IMR-90 (cell line): ENCODE measurements at regions not wholly inside any gene's neighbourhood (a gene's known extent, or its start where the extent isn't known, plus 50 kb on each side); places are given as distances from the start of the nearest gene placed in this dataset.
"Not testable (repeated sequence)": the region's sequence is repeated elsewhere in the genome, so short reads cannot be mapped to it uniquely, and the experiment has no call there.

ENCODE experiments used
- ATAC-seq: fragments of 200-7000 bp; cut with Tn5 transposase; 2 replicates; pipeline ENCODE4 v1.9.1; 2020; ENCODE audit warnings: low read depth, mild to moderate bottlenecking, moderate library complexity
- BruUV-seq: library from RNA; stranded (reverse); fragments of 400-500 nt; replicated peaks from 2 replicates; lab custom pipeline; 2021; lab: Mats Ljungman, UMichigan
- CTCF ChIA-PET: fragments of 300-600 bp; formaldehyde crosslinking; extraction: SDS; loops from one replicate; lab custom pipeline; 2021; ENCODE audit warnings: antibody characterized with exemption; lab: Yijun Ruan, JAX
- POLR2A ChIA-PET: fragments of 300-600 bp; sonication (Branson Sonifier 250); formaldehyde crosslinking; loops from one replicate; lab custom pipeline; 2022; ENCODE audit warnings: antibody characterized with exemption; ENCODE audit not compliant: unreplicated experiment; lab: Charles Lee
- DNase-seq: peaks from one replicate; pipeline ENCODE4 v3.0.0; 2013
- H2AFZ ChIP-seq: replicated peaks from 2 replicates; pipeline ENCODE3; 2013; ENCODE audit warnings: low read length, mild to moderate bottlenecking; ENCODE audit not compliant: poor library complexity
- H2AK5ac ChIP-seq: 2 replicates; pipeline ENCODE4 v1.6.1; 2013; ENCODE audit warnings: low read depth, low read length, inconsistent platforms
- H2AK9ac ChIP-seq: replicated peaks from 2 replicates; pipeline ENCODE3; 2013; ENCODE audit warnings: mild to moderate bottlenecking, low read depth, low read length, moderate library complexity; ENCODE audit not compliant: poor library complexity
- H2BK120ac ChIP-seq: 2 replicates; pipeline ENCODE4 v1.6.1; 2013; ENCODE audit warnings: low read depth, low read length, inconsistent platforms
- H2BK15ac ChIP-seq: 3 replicates; pipeline ENCODE4 v1.6.1; 2013; ENCODE audit warnings: low read depth, low read length, inconsistent platforms
- H2BK20ac ChIP-seq: 2 replicates; pipeline ENCODE4 v1.6.1; 2013; ENCODE audit warnings: low read depth, mild to moderate bottlenecking, inconsistent platforms, low read length, moderate library complexity
- H2BK5ac ChIP-seq: 2 replicates; pipeline ENCODE4 v1.6.1; 2013; ENCODE audit warnings: mild to moderate bottlenecking, low read depth, low read length, inconsistent platforms; ENCODE audit not compliant: poor library complexity, severe bottlenecking
- H3K14ac ChIP-seq: replicated peaks from 2 replicates; pipeline ENCODE4 v1.6.1; 2013; ENCODE audit warnings: low read depth, low read length, inconsistent platforms
- H3K18ac ChIP-seq: 2 replicates; pipeline ENCODE4 v1.6.1; 2013; ENCODE audit warnings: low read depth, low read length, control low read depth
- H3K23ac ChIP-seq: 2 replicates; pipeline ENCODE4 v1.6.1; 2013; ENCODE audit warnings: low read depth, low read length, inconsistent platforms
- H3K27ac ChIP-seq: 2 replicates; pipeline ENCODE4 v1.5.1; 2013; ENCODE audit warnings: mild to moderate bottlenecking, control low read depth, low read length; ENCODE audit not compliant: insufficient read depth
- H3K27me3 ChIP-seq: 2 replicates; pipeline ENCODE4 v1.6.1; 2013; ENCODE audit warnings: low read length; ENCODE audit not compliant: control insufficient read depth, insufficient read depth
- H3K36me3 ChIP-seq: 2 replicates; pipeline ENCODE4 v1.6.1; 2013; ENCODE audit warnings: low read length, mixed read lengths; ENCODE audit not compliant: control insufficient read depth, insufficient read depth
- H3K4ac ChIP-seq: 2 replicates; pipeline ENCODE4 v1.6.1; 2013; ENCODE audit warnings: low read depth, low read length, inconsistent platforms
- H3K4me1 ChIP-seq: 2 replicates; pipeline ENCODE4 v1.6.1; 2013; ENCODE audit warnings: low read length, mixed read lengths; ENCODE audit not compliant: control insufficient read depth, insufficient read depth
- H3K4me2 ChIP-seq: 2 replicates; pipeline ENCODE4 v1.6.1; 2013; ENCODE audit warnings: low read depth, mild to moderate bottlenecking, control low read depth, low read length, moderate library complexity
- H3K4me3 ChIP-seq: 2 replicates; pipeline ENCODE4 v1.5.1; 2013; ENCODE audit warnings: low read depth, mild to moderate bottlenecking, control low read depth, low read length, moderate library complexity; ENCODE audit not compliant: insufficient read depth
- H3K56ac ChIP-seq: 2 replicates; pipeline ENCODE4 v1.6.1; 2013; ENCODE audit warnings: low read length, inconsistent platforms; ENCODE audit not compliant: insufficient read depth; ENCODE audit errors: extremely low read depth
- H3K79me1 ChIP-seq, 2 experiments: 2 replicates each; pipeline ENCODE4 v1.6.1; 2013; ENCODE audit warnings: low read length in 2 of 2, inconsistent platforms in 1 of 2, low read depth in 1 of 2
- H3K9ac ChIP-seq: 2 replicates; pipeline ENCODE4 v1.6.1; 2013; ENCODE audit warnings: low read depth, low read length, control low read depth
- H3K9me1 ChIP-seq: 2 replicates; pipeline ENCODE4 v1.6.1; 2013; ENCODE audit warnings: low read length, inconsistent platforms; ENCODE audit not compliant: insufficient read depth
- H3K9me3 ChIP-seq: 2 replicates; pipeline ENCODE4 v1.6.1; 2013; ENCODE audit warnings: low read length; ENCODE audit not compliant: control insufficient read depth, insufficient read depth
- H4K20me1 ChIP-seq: 2 replicates; pipeline ENCODE4 v1.6.1; 2013; ENCODE audit warnings: low read length, inconsistent platforms; ENCODE audit not compliant: insufficient read depth
- H4K5ac ChIP-seq: 2 replicates; pipeline ENCODE4 v1.6.1; 2013; ENCODE audit warnings: mild to moderate bottlenecking, low read depth, low read length, control low read depth
- H4K8ac ChIP-seq, 2 experiments: 2 replicates each; pipeline ENCODE4 v1.6.1; 2013; ENCODE audit warnings: low read depth in 2 of 2, low read length in 2 of 2, control low read depth in 1 of 2, inconsistent platforms in 1 of 2
- H4K91ac ChIP-seq: 2 replicates; pipeline ENCODE4 v1.6.1; 2013; ENCODE audit warnings: low read depth, low read length, inconsistent platforms; ENCODE audit not compliant: insufficient read depth
- WGBS, 2 experiments: methylation state at CpG; one replicate each; pipeline versions ENCODE4 v1.1.5 to v1.1.7; 2013; ENCODE audit warnings: missing lambda C conversion rate in 2 of 2; ENCODE audit not compliant: insufficient read length in 1 of 2; ENCODE audit errors: extremely low coverage in 2 of 2; 5-methylcytosine and 5-hydroxymethylcytosine counted together
- dilution Hi-C: fragments of 300-500 bp; cut with HindIII; formaldehyde crosslinking; loops from one replicate; pipeline ENCODE4 v1.14.3; 2018; ENCODE audit warnings: low sequenced_read_pairs; ENCODE audit not compliant: unreplicated experiment
- in situ Hi-C: fragments of 300-500 bp; cut with MboI; formaldehyde crosslinking; loops from 3 replicates; pipeline ENCODE4 v1.14.3; 2019; ENCODE audit warnings: low sequenced_read_pairs, inconsistent platforms, mixed read lengths
- intact Hi-C: fragments of 100-400 bp; cut with micrococcal nuclease; formaldehyde crosslinking; loops from 2 replicates; pipeline ENCODE4 v1.10.0; 2022

- H3K4me1 ChIP-seq, H2BK120ac ChIP-seq, H2AFZ ChIP-seq, H3K27me3 ChIP-seq, H3K23ac ChIP-seq, DNase-seq, H2BK20ac ChIP-seq, H3K14ac ChIP-seq, H2BK15ac ChIP-seq, H3K4me2 ChIP-seq, POLR2A ChIA-PET, H4K91ac ChIP-seq, BruUV-seq, H4K8ac ChIP-seq, ATAC-seq, H3K36me3 ChIP-seq, H3K56ac ChIP-seq, H2AK5ac ChIP-seq, H2BK5ac ChIP-seq, H3K79me1 ChIP-seq, CTCF ChIA-PET, intact Hi-C loops, H2AK9ac ChIP-seq, H3K9me1 ChIP-seq, H3K27ac ChIP-seq, H3K9ac ChIP-seq, H3K9me3 ChIP-seq, H3K4me3 ChIP-seq, in situ Hi-C loops, H3K4ac ChIP-seq, H4K20me1 ChIP-seq, H4K5ac ChIP-seq, dilution Hi-C loops, H3K18ac ChIP-seq: not testable (repeated sequence)
- WGBS, 2 experiments: no CpG with 5 or more reads among the region's 17 CpGs
Measured at GRCh38 chr13:18294311-18294710, 887.3 kb downstream of the TUBA3C start.

GRCh38 chr13:18286848-18287247, 894.8 kb downstream of the TUBA3C start:
- H2BK120ac ChIP-seq, H3K56ac ChIP-seq, H3K4me3 ChIP-seq, H2BK15ac ChIP-seq, H2AFZ ChIP-seq, H3K27me3 ChIP-seq, H3K9ac ChIP-seq, H2AK9ac ChIP-seq, H3K23ac ChIP-seq, dilution Hi-C loops, POLR2A ChIA-PET, H4K20me1 ChIP-seq, H4K8ac ChIP-seq, H3K18ac ChIP-seq, H3K79me1 ChIP-seq, H2BK20ac ChIP-seq, H3K4ac ChIP-seq, H2BK5ac ChIP-seq, H3K14ac ChIP-seq, H3K36me3 ChIP-seq, BruUV-seq, H3K27ac ChIP-seq, H3K9me1 ChIP-seq, H3K4me2 ChIP-seq, H4K91ac ChIP-seq, H3K4me1 ChIP-seq, H4K5ac ChIP-seq, in situ Hi-C loops, CTCF ChIA-PET, intact Hi-C loops, H2AK5ac ChIP-seq, DNase-seq, H3K9me3 ChIP-seq: not testable (repeated sequence)
- WGBS, 2 experiments: no CpG with 5 or more reads among the region's 2 CpGs
- peak; percentile 77 for ATAC-seq
